CD14-positive monocyte (primary cell): ENCODE measurements at regions not wholly inside any gene's neighbourhood (a gene's known extent, or its start where the extent isn't known, plus 50 kb on each side); places are given as distances from the start of the nearest gene placed in this dataset.

Source experiments
- DNase-seq, 3 donors: peaks; one replicate each; pipeline ENCODE4 v3.0.0-alpha.2; 2011 to 2022
- H2AFZ ChIP-seq: 2 replicates; pipeline ENCODE4 v1.6.0; 2012; ENCODE audit warnings: mild to moderate bottlenecking, low read depth, low read length, inconsistent platforms; ENCODE audit not compliant: insufficient read depth, poor library complexity, severe bottlenecking
- H3K27ac ChIP-seq, 2 donors: 1 replicate in 1 of 2; 2 replicates in 1 of 2; pipeline ENCODE4 v1.5.1; 2012 to 2013; ENCODE audit warnings: low read length in 2 of 2, control low read depth in 1 of 2, inconsistent platforms in 1 of 2, low read depth in 1 of 2, mild to moderate bottlenecking in 1 of 2
- H3K27me3 ChIP-seq, 2 donors: one replicate each; pipeline versions ENCODE4 v1.6.0 to v1.6.1; 2011 to 2013; ENCODE audit warnings: low read length in 2 of 2; ENCODE audit not compliant: control insufficient read depth in 2 of 2, insufficient read depth in 2 of 2
- H3K36me3 ChIP-seq, 2 donors: replicated peaks in 1 of 2; 1 replicate in 1 of 2; 2 replicates in 1 of 2; pipeline versions ENCODE4 v1.5.1 to v1.6.1; 2012 to 2013; ENCODE audit warnings: low read length in 2 of 2, control low read depth in 1 of 2, inconsistent platforms in 1 of 2, mild to moderate bottlenecking in 1 of 2; ENCODE audit not compliant: insufficient read depth in 2 of 2, control insufficient read depth in 1 of 2
- H3K4me1 ChIP-seq, 2 donors: 1 replicate in 1 of 2; 2 replicates in 1 of 2; pipeline versions ENCODE4 v1.5.1 to v1.6.1; 2012 to 2013; ENCODE audit warnings: low read length in 2 of 2, control low read depth in 1 of 2, inconsistent platforms in 1 of 2, mild to moderate bottlenecking in 1 of 2, moderate library complexity in 1 of 2; ENCODE audit not compliant: insufficient read depth in 2 of 2, control insufficient read depth in 1 of 2
- H3K4me2 ChIP-seq: replicated peaks from 2 replicates; pipeline ENCODE3; 2012; ENCODE audit warnings: low read length, moderate library complexity, mild to moderate bottlenecking; ENCODE audit not compliant: poor library complexity, severe bottlenecking; ENCODE audit errors: extremely low read depth
- H3K4me3 ChIP-seq, 3 experiments: fragments of 200-600 bp in 1 of 3; sonication (generic) in 1 of 3; replicated peaks in 1 of 3; 1 replicate in 2 of 3; 2 replicates in 1 of 3; pipeline ENCODE4 v1.5.1; 2011 to 2013; ENCODE audit warnings: low read length in 3 of 3, mild to moderate bottlenecking in 3 of 3, control low read depth in 2 of 3, low read depth in 2 of 3, inconsistent platforms in 1 of 3, moderate library complexity in 1 of 3
- H3K79me2 ChIP-seq: 2 replicates; pipeline ENCODE4 v1.6.0; 2012; ENCODE audit warnings: mild to moderate bottlenecking, control low read depth, inconsistent platforms, low read length, moderate library complexity; ENCODE audit not compliant: insufficient read depth
- H3K9ac ChIP-seq: 2 replicates; pipeline ENCODE4 v1.6.0; 2017; ENCODE audit warnings: low read length, mild to moderate bottlenecking; ENCODE audit not compliant: insufficient read depth, poor library complexity, severe bottlenecking
- H3K9me3 ChIP-seq, 2 donors: replicated peaks in 1 of 2; 1 replicate in 1 of 2; 2 replicates in 1 of 2; pipeline versions ENCODE4 v1.5.1 to v1.6.1; 2012 to 2013; ENCODE audit warnings: low read length in 2 of 2, control low read depth in 1 of 2; ENCODE audit not compliant: control insufficient read depth in 1 of 2, insufficient read depth in 1 of 2
- H4K20me1 ChIP-seq: 2 replicates; pipeline ENCODE4 v1.6.0; 2012; ENCODE audit warnings: mild to moderate bottlenecking, low read length, control low read depth, moderate library complexity; ENCODE audit not compliant: insufficient read depth
- H3K27ac Mint-ChIP-seq, 7 donors: one replicate each; pipeline ENCODE4 v1.8.0; 2020; ENCODE audit warnings: mild to moderate bottlenecking in 7 of 7, mixed read lengths in 7 of 7, moderate library complexity in 6 of 7, inconsistent platforms in 2 of 7
- H3K27me3 Mint-ChIP-seq, 3 donors: one replicate each; pipeline ENCODE4 v1.8.0; 2021 to 2022; ENCODE audit warnings: low read depth in 3 of 3, mild to moderate bottlenecking in 3 of 3, mixed read lengths in 3 of 3, moderate library complexity in 3 of 3, inconsistent platforms in 1 of 3
- H3K36me3 Mint-ChIP-seq, 2 donors: one replicate each; pipeline ENCODE4 v1.8.0; 2020; ENCODE audit warnings: mixed read lengths in 2 of 2, inconsistent platforms in 1 of 2, mild to moderate bottlenecking in 1 of 2
- H3K4me1 Mint-ChIP-seq: one replicate; pipeline ENCODE4 v1.8.0; 2020; ENCODE audit warnings: mild to moderate bottlenecking, mixed read lengths
- H3K4me3 Mint-ChIP-seq, 2 donors: one replicate each; pipeline ENCODE4 v1.8.0; 2020; ENCODE audit warnings: mild to moderate bottlenecking in 2 of 2, mixed read lengths in 2 of 2, moderate library complexity in 1 of 2
- H3K9me3 Mint-ChIP-seq, 7 donors: one replicate each; pipeline ENCODE4 v1.8.0; 2020 to 2022; ENCODE audit warnings: mixed read lengths in 7 of 7, mild to moderate bottlenecking in 6 of 7, moderate library complexity in 6 of 7, inconsistent platforms in 2 of 7
- WGBS: methylation state at CpG from one replicate; pipeline ENCODE4 v1.1.5; 2013; ENCODE audit warnings: missing lambda C conversion rate; ENCODE audit not compliant: insufficient coverage; 5-methylcytosine and 5-hydroxymethylcytosine counted together
- intact Hi-C, 2 donors: fragments of 100-400 bp; cut with micrococcal nuclease; formaldehyde crosslinking; loops; one replicate each; pipeline versions ENCODE4 v1.15.0 to v1.15.1; 2023
- TF ChIP-seq, protein P1 (sequence below): fragments of 200-600 bp; IDR thresholded peaks from one replicate; pipeline ENCODE4 v1.8.0; 2022; ENCODE audit warnings: antibody characterized with exemption, mild to moderate bottlenecking

DNA sequence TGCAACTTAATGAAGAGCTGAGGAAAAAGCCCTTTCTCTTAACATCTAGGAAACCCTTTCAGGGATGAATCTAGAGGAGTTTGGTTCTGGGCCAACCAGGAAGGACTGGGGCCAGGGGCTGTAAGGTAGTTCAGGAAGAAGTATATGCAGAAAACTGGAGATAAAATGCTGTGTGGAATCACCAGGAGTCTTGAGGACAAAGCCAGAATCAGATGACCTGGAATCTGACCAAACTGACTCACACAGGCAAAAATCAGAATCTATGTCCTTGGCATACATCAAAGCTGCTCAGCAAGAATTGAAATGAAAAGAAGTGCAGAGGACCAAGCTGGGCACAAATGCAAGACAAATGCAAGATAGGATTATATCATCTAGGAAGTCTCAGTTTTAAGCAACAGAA lies 59.4 kb upstream of the ATP2C1 start:
- peaks cover 0 to 3% (median 2%) of the 10 kb centered on the region in 3 donors for H3K27me3 Mint-ChIP-seq
- Histone ChIP-seq H3K4me3 (no peak overlapping the region), H3K36me3 (no peaks in the 10 kb centered on the region), H4K20me1 (no peaks in the 10 kb centered on the region), H2AFZ (no peak overlapping the region), H3K27ac (no peak overlapping the region), H3K4me2 (no peak overlapping the region), H3K79me2 (no peaks in the 10 kb centered on the region), H3K9me3 (no peaks in the 10 kb centered on the region), H3K27me3 (no peaks in the 10 kb centered on the region), H3K9ac (no peak overlapping the region), H3K4me1 (peaks cover 7 to 9% of the 10 kb centered on the region in 2 donors)
- no peak overlapping the region for H3K4me3 Mint-ChIP-seq
- TF ChIP-seq, protein P1, sequence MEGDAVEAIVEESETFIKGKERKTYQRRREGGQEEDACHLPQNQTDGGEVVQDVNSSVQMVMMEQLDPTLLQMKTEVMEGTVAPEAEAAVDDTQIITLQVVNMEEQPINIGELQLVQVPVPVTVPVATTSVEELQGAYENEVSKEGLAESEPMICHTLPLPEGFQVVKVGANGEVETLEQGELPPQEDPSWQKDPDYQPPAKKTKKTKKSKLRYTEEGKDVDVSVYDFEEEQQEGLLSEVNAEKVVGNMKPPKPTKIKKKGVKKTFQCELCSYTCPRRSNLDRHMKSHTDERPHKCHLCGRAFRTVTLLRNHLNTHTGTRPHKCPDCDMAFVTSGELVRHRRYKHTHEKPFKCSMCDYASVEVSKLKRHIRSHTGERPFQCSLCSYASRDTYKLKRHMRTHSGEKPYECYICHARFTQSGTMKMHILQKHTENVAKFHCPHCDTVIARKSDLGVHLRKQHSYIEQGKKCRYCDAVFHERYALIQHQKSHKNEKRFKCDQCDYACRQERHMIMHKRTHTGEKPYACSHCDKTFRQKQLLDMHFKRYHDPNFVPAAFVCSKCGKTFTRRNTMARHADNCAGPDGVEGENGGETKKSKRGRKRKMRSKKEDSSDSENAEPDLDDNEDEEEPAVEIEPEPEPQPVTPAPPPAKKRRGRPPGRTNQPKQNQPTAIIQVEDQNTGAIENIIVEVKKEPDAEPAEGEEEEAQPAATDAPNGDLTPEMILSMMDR, result no peak
- H3K27ac Mint-ChIP-seq, result no peak overlapping the region
- no peaks in the 10 kb centered on the region for H3K36me3 Mint-ChIP-seq
- peaks cover 10% of the 10 kb centered on the region for H3K4me1 Mint-ChIP-seq
- intact Hi-C loops, result no loop called here
- no peak for DNase-seq
- H3K9me3 Mint-ChIP-seq, result no peaks in the 10 kb centered on the region

DNA sequence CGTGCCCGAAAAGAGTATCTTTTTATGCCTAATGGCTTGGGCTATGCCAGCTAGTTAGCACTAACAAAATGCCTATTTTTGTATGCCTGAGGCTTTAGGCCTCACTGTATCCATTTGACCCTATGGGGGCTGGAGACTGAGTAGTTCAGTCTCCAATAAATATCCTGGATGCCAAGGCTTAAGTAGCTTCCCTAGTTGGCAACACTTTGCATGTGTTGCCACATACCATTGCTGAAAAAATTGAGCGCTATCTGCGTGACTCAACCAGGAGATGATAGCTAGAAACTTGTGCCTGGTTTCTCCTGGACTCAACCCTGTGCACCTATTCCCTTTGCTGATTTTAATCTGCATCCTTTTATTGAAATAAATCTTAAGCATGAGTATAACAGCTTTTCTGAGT lies 58.4 kb upstream of the ATP2C1 start:
- no peak for DNase-seq
- H3K9me3 ChIP-seq, result no peaks in the 10 kb centered on the region
- no peak overlapping the region for H3K4me2 ChIP-seq
- H4K20me1 ChIP-seq, result no peaks in the 10 kb centered on the region
- Mint-ChIP-seq H3K27ac (no peak overlapping the region), H3K36me3 (no peaks in the 10 kb centered on the region), H3K4me3 (no peak overlapping the region), H3K9me3 (no peaks in the 10 kb centered on the region), H3K27me3 (peaks cover 0 to 3% (median 2%) of the 10 kb centered on the region in 3 donors), H3K4me1 (peaks cover 17% of the 10 kb centered on the region)
- no peak overlapping the region for H3K27ac ChIP-seq
- 94% methylated on average over 4 of the region's 4 CpGs for WGBS
- H3K79me2 ChIP-seq, result no peaks in the 10 kb centered on the region
- H2AFZ ChIP-seq, result no peak overlapping the region
- no peaks in the 10 kb centered on the region for H3K36me3 ChIP-seq
- no peaks in the 10 kb centered on the region for H3K27me3 ChIP-seq
- TF ChIP-seq, protein P1, result no peak
- H3K4me1 ChIP-seq, result peaks cover 10 to 16% of the 10 kb centered on the region in 2 donors
- no peak overlapping the region for H3K9ac ChIP-seq
- intact Hi-C loops, result no loop called here
- H3K4me3 ChIP-seq, result no peak overlapping the region
